ENCODE measurements at regions not wholly inside any gene's neighbourhood (a gene's known extent, or its start where the extent isn't known, plus 50 kb on each side); places are given as distances from the start of the nearest gene placed in this dataset.

DNA sequence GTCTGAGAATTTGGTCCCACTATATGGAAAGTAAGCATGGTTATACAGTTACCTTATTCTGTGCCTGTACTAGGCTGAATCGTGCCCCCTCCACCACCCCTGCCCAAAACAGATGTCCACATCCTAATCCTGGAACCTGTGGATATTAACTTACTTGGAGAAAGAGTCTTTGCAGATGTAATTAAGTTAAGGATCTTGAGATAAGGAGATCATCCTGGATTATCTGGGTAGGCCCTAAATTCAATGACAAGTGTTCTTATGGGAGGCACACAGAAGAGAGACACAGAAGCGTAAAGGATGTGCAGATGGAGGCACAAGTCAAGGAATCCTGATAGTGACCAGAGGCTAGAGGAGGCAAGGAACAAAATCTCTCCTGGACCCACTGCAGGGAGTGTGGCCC is 116.7 kb upstream of the MAN1A1 start:
- no peak for DNase-seq

DNA sequence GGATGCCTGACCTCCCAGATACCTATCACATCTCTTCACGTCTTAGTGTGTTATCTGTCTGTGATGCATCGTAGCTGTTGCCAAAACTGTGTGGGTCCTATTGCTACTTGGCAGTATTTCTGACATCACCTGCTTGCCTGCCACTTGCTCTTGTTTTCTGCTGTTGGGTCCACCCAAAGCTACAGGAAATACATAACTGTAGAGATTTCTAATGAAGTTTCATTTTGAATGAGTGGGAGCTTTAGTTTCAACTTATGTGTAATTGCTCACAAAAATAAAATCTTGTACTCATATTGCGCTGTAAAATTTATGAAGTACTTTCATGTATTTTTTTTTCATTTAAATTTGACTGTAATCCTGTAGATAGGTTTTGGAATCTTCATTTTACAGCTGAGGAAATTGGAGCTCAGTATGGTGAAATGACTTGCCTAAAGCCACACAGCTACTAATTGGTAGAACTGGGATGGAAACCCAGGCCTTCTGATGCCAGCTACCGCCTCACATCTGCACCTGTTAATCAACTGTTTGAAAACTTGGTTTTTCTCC is 113.6 kb upstream of the MAN1A1 start:
- DNase-seq = no peak

- DNase-seq = no peak
Measured at GRCh38 chr6:119461187-119461586, 111.6 kb upstream of the MAN1A1 start.

DNA sequence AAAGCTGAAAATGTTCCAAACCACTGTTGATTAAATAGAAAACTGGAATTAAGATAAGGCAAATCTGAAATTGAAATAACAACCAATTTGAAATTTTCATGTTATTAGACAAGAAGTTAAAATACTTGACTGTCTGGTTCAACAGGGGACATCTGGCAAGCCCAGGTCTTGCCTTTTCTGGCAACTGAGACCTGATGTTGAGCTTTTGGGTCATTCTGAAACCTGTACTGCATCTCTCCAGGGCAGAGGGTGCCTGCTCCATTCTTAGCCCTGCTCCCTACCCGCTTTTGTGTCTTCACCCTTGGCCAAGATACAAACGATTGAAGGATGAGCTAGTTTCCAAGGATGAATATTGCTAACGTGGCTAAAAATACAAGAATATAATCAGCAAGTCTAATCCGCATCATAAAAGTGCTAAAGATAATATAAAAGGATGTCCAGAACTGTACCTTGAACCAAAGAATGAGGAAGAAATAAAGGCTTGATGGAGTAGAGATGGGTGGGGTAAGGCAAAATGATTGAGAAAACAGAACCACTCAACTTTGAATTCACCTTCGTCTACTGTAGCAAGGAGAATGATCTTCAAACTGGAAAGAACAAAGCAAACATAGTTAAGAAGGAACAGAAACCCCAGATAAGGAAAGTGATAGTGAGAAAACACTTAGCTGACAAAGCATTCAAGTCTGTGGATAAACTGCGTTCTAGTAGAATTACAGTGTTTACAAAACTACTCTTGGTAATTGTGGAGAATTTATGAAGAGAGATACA is 109.8 kb upstream of the MAN1A1 start:
- DNase-seq = no peak

DNA sequence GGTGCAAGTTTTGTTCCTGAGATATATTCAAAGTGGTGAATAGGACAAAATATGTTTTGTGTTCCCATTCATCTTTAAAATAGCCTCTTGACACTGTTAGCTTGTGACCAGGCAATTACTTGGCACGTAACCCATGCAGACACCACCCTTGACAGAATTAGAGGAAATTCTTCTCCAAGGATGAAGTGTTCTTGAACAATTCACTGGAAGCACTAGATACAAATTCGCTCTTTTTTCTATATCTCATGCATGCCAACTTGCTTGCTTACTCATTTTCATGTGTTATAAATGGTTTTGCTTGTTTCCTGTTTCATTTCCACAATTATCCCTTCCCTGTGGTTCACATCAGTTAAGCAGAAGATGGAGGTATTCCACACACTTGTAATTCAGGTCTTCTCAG is 105.2 kb upstream of the MAN1A1 start:
- no peak for DNase-seq

DNA sequence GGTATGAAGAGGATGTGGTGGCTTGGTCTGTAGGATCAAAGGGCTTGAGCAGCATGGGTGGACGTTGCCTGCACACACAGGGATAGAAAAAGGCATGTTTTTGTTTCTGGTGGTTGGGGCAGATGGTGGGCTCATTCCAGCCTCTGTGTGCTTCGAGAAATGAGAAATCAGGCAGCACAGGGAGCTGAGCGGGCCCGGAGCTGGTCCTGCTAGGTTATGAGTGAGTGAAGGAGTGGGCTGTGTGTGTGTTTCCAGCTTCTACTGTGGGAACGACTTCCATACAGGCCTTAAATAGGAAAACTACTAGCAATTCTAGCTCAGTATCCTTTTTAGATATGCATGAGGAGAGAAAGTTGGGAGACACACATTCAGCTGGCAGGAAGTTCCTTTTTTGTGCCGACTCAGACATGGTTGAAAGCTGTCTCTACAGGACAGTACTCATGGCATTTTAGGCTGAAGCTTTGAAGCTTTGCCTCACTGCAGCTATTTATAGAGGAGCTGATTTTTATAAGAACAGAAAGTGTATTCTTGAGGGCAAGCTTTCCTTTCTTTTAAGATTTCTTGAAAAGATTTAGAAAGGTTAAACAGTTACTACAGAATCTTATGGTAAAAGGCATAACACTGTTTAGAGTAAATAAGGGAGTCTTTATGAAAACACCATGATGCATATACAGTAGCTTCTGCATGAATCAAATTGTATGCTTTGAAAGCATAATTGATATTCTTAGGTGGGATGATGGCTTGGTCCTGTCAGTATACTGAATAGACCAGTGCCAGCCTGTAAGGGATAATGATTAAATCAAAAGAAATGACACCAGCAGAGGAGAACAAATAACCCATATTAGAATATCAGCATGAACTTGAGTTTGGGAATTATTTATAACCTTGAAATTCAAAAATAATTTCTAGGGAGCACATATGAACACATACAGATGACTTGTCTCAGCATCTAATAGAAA is 104.0 kb upstream of the MAN1A1 start:
- no peak for DNase-seq

GRCh38 chr6:119449331-119450156 is 100.0 kb upstream of the MAN1A1 start:
- DNase-seq = no peak

GRCh38 chr6:119447921-119448320 is 98.4 kb upstream of the MAN1A1 start:
- DNase-seq = no peak

GRCh38 chr6:119446609-119447008 is 97.0 kb upstream of the MAN1A1 start:
- no peak for DNase-seq

DNA sequence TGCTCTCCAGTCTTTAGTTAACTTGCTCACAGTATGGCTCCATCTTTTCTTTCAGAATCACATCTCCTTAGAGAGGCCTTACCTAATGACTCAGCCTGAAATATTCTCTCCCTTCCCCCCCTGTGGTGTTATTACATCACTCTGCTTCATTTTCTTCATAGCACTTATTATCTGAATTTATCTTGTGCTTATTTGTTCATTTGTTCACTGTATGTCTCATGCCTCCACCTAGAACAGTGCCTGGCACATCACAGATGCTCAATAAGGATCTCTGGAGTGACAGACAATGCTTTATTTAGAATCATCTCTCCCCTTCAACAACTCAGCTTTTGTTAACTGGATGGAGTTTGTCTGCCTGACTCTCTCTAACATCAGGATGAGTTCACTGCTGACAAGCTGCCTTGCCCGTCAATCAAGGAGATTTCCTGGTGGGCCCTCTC is 96.6 kb upstream of the MAN1A1 start:
- DNase-seq = no peak

DNA sequence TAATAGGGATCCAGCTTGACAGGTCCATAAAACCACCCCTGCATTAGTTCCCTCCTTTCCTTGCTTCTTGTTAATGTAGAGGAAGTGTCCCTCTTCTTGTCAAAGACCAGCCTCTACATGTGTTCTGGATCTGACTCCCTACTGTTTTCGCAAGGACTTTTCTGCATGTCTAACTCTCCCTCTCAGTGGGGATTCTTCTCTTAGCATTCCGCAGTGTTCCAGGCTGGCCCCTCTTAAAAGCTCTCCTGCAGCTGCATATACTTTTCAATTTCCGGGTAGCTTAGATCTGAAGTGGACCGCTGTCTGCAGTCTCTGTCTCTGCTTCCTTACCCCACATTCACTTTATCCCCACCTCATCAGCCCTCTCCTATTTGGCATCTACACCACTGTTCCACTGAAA is 96.1 kb upstream of the MAN1A1 start:
- DNase-seq = no peak

- no peak for DNase-seq
Measured at GRCh38 chr6:119444642-119445557, 95.3 kb upstream of the MAN1A1 start.

DNA sequence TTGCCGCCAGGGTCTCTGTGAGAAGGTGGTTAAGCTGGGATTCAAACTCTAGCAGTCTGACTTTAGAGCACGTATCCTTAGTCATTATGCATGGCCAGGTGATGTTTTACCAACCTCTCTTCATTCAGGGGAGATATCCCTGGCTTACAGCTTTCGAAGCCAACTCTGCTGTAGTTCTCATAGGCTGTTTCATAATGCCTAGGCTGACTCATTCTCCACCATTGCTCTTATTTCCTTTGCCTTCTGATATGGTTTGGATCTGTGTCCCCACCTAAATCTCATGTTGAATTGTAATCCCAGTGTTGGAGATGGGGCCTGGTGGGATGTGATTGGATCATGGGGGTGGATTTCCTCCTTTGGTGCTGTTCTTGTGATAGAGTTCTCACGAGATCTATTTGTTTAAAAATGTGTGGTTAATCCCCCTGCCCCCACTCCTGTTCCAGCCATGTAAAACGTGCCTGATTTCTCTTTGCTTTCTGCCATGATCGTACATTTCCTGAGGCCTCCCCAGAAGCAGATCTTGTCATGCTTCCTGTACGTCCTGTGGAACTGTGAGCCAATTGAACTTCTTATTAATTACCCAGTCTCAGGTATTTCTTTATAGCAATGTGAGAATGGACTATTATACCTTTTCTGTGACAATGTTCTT is 94.6 kb upstream of the MAN1A1 start:
- DNase-seq = no peak

GRCh38 chr6:119442776-119443184 is 93.2 kb upstream of the MAN1A1 start:
- no peak for DNase-seq

- DNase-seq = no peak
Measured at GRCh38 chr6:119440953-119441352, 91.4 kb upstream of the MAN1A1 start.

GRCh38 chr6:119436583-119436982 is 87.0 kb upstream of the MAN1A1 start:
- DNase-seq = no peak

DNA sequence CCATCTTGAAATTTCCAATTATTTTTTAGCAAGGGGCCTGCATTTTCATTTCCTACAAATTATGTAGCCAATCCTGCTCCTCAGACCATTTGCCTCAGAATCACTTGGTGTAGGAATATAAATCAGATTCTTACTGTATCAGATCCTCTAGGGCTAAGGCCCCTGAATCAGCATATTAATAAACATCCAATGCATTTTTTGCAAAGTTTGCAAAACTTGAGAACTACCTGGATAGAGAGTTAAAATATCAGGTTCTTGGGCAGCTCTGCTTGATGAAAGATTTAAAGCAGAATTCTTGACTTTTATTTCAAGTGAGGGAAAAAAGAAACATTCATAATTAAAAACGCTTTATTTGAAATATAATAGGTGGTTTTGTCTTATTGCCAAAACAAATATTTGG is 82.2 kb upstream of the MAN1A1 start:
- DNase-seq = no peak

DNA sequence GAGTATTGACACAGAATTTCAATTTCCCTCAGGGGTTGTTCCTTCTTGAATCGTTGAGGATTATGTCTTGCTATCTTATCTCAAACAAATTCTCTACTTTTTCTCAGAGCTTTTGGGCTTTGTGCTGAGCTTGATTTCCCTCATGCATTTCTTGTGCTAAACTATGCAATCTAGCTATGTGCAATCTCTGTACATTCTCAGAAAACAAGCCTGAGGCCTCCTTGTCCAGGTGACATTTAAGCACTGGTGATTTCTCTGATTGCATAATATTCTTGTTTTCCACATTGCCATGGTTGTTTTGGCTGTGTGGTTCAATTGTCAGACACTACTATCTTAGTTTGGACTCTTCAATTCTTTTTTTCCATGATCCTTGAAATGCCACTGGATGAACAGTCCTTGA is 81.2 kb upstream of the MAN1A1 start:
- no peak for DNase-seq

- DNase-seq = no peak
Measured at GRCh38 chr6:119428633-119429032, 79.1 kb upstream of the MAN1A1 start.

DNA sequence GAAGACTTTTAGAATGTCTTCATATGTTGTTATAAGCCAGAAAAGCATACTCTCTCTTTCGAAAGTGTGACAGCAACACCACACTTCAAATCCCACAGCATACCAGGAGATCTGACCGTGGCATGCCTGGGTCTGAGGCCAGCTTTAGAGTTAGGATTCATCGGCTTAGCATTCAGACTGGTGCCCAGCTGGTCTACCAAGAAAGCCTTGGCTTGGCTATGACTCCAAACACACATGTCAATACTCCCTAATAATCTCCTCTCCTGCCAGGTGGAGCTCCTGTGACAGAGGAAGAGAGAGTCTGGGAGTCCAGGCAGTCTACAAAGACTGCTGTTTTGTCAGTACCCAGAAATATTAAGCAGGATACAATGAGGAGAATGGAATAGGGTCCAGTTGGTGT is 77.1 kb upstream of the MAN1A1 start:
- no peak for DNase-seq

- no peak for DNase-seq
Measured at GRCh38 chr6:119423996-119424395, 74.4 kb upstream of the MAN1A1 start.

Measured in activated T-cell treated with anti-CD3 and anti-CD28 coated beads, Interleukin-2, amount 50 U/mL, for 1 hour (primary cell).